ENCODE measurements at regions not wholly inside any gene's neighbourhood (a gene's known extent, or its start where the extent isn't known, plus 50 kb on each side); places are given as distances from the start of the nearest gene placed in this dataset.

GRCh38 chr2:8586457-8587051 lies 95.3 kb upstream of the ID2 start:
- WGBS, result 98% methylated on average over 15 of the region's 15 CpGs
- Histone ChIP-seq H3K27ac (ENCODE audit: low read length, poor library complexity, severe bottlenecking) (no peak overlapping the region), H4K91ac (ENCODE audit: low read length) (no peak overlapping the region), H2BK12ac (ENCODE audit: low read length in 2 of 2) (no peak overlapping the region), H2AFZ (ENCODE audit: low read depth, low read length) (no peak overlapping the region), H3K4me1 (ENCODE audit: control insufficient read depth, insufficient read depth, low read depth, low read length) (peaks cover 10% of the 10 kb centered on the region), H3K9me3 (ENCODE audit: control insufficient read depth, low read length) (no peaks in the 10 kb centered on the region), H3K14ac (ENCODE audit: low read length in 2 of 2) (no peak overlapping the region), H3K36me3 (ENCODE audit: control insufficient read depth in 1 of 2, insufficient read depth in 2 of 2, low read depth in 1 of 2, low read length in 2 of 2) (no peaks in the 10 kb centered on the region), H3K9ac (ENCODE audit: low read length) (no peak overlapping the region), H3K4me3 (ENCODE audit: insufficient read depth in 1 of 2, low read depth in 1 of 2, low read length in 2 of 2) (no peak overlapping the region), H3K23ac (ENCODE audit: low read length in 2 of 2) (no peak overlapping the region), H3K4ac (ENCODE audit: low read depth in 1 of 2, low read length in 2 of 2) (no peak overlapping the region), H3K79me1 (replicated peaks; ENCODE audit: low read length, poor library complexity, severe bottlenecking) (no peaks in the 10 kb centered on the region), H3K18ac (ENCODE audit: low read depth in 1 of 2, low read length in 2 of 2) (no peak overlapping the region), H2BK5ac (ENCODE audit: low read depth, low read length, poor library complexity, severe bottlenecking) (no peak overlapping the region), H4K8ac (ENCODE audit: low read length) (no peak overlapping the region), H3K27me3 (ENCODE audit: control insufficient read depth in 1 of 2, insufficient read depth in 1 of 2, low read length in 2 of 2) (peaks cover 8 to 22% of the 10 kb centered on the region in 2 experiments), H2BK120ac (ENCODE audit: low read depth, low read length) (no peak overlapping the region), H2AK5ac (ENCODE audit: low read length, severe bottlenecking) (no peak overlapping the region), H3K4me2 (ENCODE audit: low read length, poor library complexity, severe bottlenecking) (no peak overlapping the region), H2BK15ac (ENCODE audit: low read depth, poor library complexity, severe bottlenecking) (no peak overlapping the region)
- DNase-seq, result no peak

- H3K4me1 ChIP-seq (ENCODE audit: control insufficient read depth, insufficient read depth, low read depth, low read length), result peaks cover 10% of the 10 kb centered on the region
- no peak overlapping the region for H3K4ac ChIP-seq (ENCODE audit: low read depth in 1 of 2, low read length in 2 of 2)
- H2AFZ ChIP-seq (ENCODE audit: low read depth, low read length), result no peak overlapping the region
- H3K4me3 ChIP-seq (ENCODE audit: insufficient read depth in 1 of 2, low read depth in 1 of 2, low read length in 2 of 2), result no peak overlapping the region
- no peak overlapping the region for H2AK5ac ChIP-seq (ENCODE audit: low read length, severe bottlenecking)
- no peak overlapping the region for H3K23ac ChIP-seq (ENCODE audit: low read length in 2 of 2)
- H3K18ac ChIP-seq (ENCODE audit: low read depth in 1 of 2, low read length in 2 of 2), result no peak overlapping the region
- H3K79me1 ChIP-seq (replicated peaks; ENCODE audit: low read length, poor library complexity, severe bottlenecking), result no peaks in the 10 kb centered on the region
- peak overlapping the region; percentile 70 for H2BK15ac ChIP-seq (ENCODE audit: low read depth, poor library complexity, severe bottlenecking)
- no peak overlapping the region for H3K27ac ChIP-seq (ENCODE audit: low read length, poor library complexity, severe bottlenecking)
- no peak overlapping the region for H3K14ac ChIP-seq (ENCODE audit: low read length in 2 of 2)
- H2BK5ac ChIP-seq (ENCODE audit: low read depth, low read length, poor library complexity, severe bottlenecking), result no peak overlapping the region
- no peak overlapping the region for H2BK12ac ChIP-seq (ENCODE audit: low read length in 2 of 2)
- H3K27me3 ChIP-seq (ENCODE audit: control insufficient read depth in 1 of 2, insufficient read depth in 1 of 2, low read length in 2 of 2), result peaks cover 8 to 22% of the 10 kb centered on the region in 2 experiments
- no peak overlapping the region for H4K8ac ChIP-seq (ENCODE audit: low read length)
- no peak for DNase-seq
- no peaks in the 10 kb centered on the region for H3K9me3 ChIP-seq (ENCODE audit: control insufficient read depth, low read length)
- H4K91ac ChIP-seq (ENCODE audit: low read length), result peak overlapping the region; percentile 18
- H3K9ac ChIP-seq (ENCODE audit: low read length), result no peak overlapping the region
- 89% methylated on average over 19 of the region's 19 CpGs for WGBS
- no peaks in the 10 kb centered on the region for H3K36me3 ChIP-seq (ENCODE audit: control insufficient read depth in 1 of 2, insufficient read depth in 2 of 2, low read depth in 1 of 2, low read length in 2 of 2)
- H3K4me2 ChIP-seq (ENCODE audit: low read length, poor library complexity, severe bottlenecking), result no peak overlapping the region
- no peak overlapping the region for H2BK120ac ChIP-seq (ENCODE audit: low read depth, low read length)
Observed at GRCh38 chr2:8587251-8587791, 94.5 kb upstream of the ID2 start.

GRCh38 chr2:8587920-8588830 lies 93.7 kb upstream of the ID2 start:
- Histone ChIP-seq H3K14ac (ENCODE audit: low read length in 2 of 2) (no peak overlapping the region), H3K4me3 (ENCODE audit: insufficient read depth in 1 of 2, low read depth in 1 of 2, low read length in 2 of 2) (no peak overlapping the region), H3K4me1 (ENCODE audit: control insufficient read depth, insufficient read depth, low read depth, low read length) (peaks cover 12% of the 10 kb centered on the region), H2BK12ac (ENCODE audit: low read length in 2 of 2) (no peak overlapping the region), H2BK5ac (ENCODE audit: low read depth, low read length, poor library complexity, severe bottlenecking) (no peak overlapping the region), H3K4me2 (ENCODE audit: low read length, poor library complexity, severe bottlenecking) (no peak overlapping the region), H2AK5ac (ENCODE audit: low read length, severe bottlenecking) (no peak overlapping the region), H2AFZ (ENCODE audit: low read depth, low read length) (no peak overlapping the region), H4K8ac (ENCODE audit: low read length) (no peak overlapping the region), H3K9me3 (ENCODE audit: control insufficient read depth, low read length) (no peaks in the 10 kb centered on the region), H3K18ac (ENCODE audit: low read depth in 1 of 2, low read length in 2 of 2) (no peak overlapping the region), H3K9ac (ENCODE audit: low read length) (no peak overlapping the region), H4K91ac (ENCODE audit: low read length) (no peak overlapping the region), H3K23ac (ENCODE audit: low read length in 2 of 2) (no peak overlapping the region), H3K79me1 (replicated peaks; ENCODE audit: low read length, poor library complexity, severe bottlenecking) (no peaks in the 10 kb centered on the region), H3K27ac (ENCODE audit: low read length, poor library complexity, severe bottlenecking) (no peak overlapping the region), H2BK15ac (ENCODE audit: low read depth, poor library complexity, severe bottlenecking) (no peak overlapping the region), H3K36me3 (ENCODE audit: control insufficient read depth in 1 of 2, insufficient read depth in 2 of 2, low read depth in 1 of 2, low read length in 2 of 2) (no peaks in the 10 kb centered on the region), H3K27me3 (ENCODE audit: control insufficient read depth in 1 of 2, insufficient read depth in 1 of 2, low read length in 2 of 2) (peaks cover 8 to 22% of the 10 kb centered on the region in 2 experiments), H2BK120ac (ENCODE audit: low read depth, low read length) (no peak overlapping the region), H3K4ac (ENCODE audit: low read depth in 1 of 2, low read length in 2 of 2) (no peak overlapping the region)
- DNase-seq, result no peak
- 90% methylated on average over 7 of the region's 7 CpGs for WGBS

GRCh38 chr2:8588831-8589191 lies 93.0 kb upstream of the ID2 start:
- Histone ChIP-seq H2BK15ac (ENCODE audit: low read depth, poor library complexity, severe bottlenecking) (no peak overlapping the region), H3K79me1 (replicated peaks; ENCODE audit: low read length, poor library complexity, severe bottlenecking) (no peaks in the 10 kb centered on the region), H2BK5ac (ENCODE audit: low read depth, low read length, poor library complexity, severe bottlenecking) (no peak overlapping the region), H3K36me3 (ENCODE audit: control insufficient read depth in 1 of 2, insufficient read depth in 2 of 2, low read depth in 1 of 2, low read length in 2 of 2) (no peaks in the 10 kb centered on the region), H4K8ac (ENCODE audit: low read length) (no peak overlapping the region), H3K27ac (ENCODE audit: low read length, poor library complexity, severe bottlenecking) (no peak overlapping the region), H3K4me3 (ENCODE audit: insufficient read depth in 1 of 2, low read depth in 1 of 2, low read length in 2 of 2) (no peak overlapping the region), H2AFZ (ENCODE audit: low read depth, low read length) (no peak overlapping the region), H3K23ac (ENCODE audit: low read length in 2 of 2) (no peak overlapping the region), H3K4me2 (ENCODE audit: low read length, poor library complexity, severe bottlenecking) (no peak overlapping the region), H2AK5ac (ENCODE audit: low read length, severe bottlenecking) (no peak overlapping the region), H2BK12ac (ENCODE audit: low read length in 2 of 2) (no peak overlapping the region), H3K4ac (ENCODE audit: low read depth in 1 of 2, low read length in 2 of 2) (no peak overlapping the region), H3K9me3 (ENCODE audit: control insufficient read depth, low read length) (no peaks in the 10 kb centered on the region), H2BK120ac (ENCODE audit: low read depth, low read length) (no peak overlapping the region), H3K9ac (ENCODE audit: low read length) (no peak overlapping the region), H3K4me1 (ENCODE audit: control insufficient read depth, insufficient read depth, low read depth, low read length) (peaks cover 11% of the 10 kb centered on the region), H4K91ac (ENCODE audit: low read length) (no peak overlapping the region), H3K18ac (ENCODE audit: low read depth in 1 of 2, low read length in 2 of 2) (no peak overlapping the region), H3K27me3 (ENCODE audit: control insufficient read depth in 1 of 2, insufficient read depth in 1 of 2, low read length in 2 of 2) (peaks cover 8 to 22% of the 10 kb centered on the region in 2 experiments), H3K14ac (ENCODE audit: low read length in 2 of 2) (no peak overlapping the region)
- DNase-seq, result no peak
- WGBS, result 80% methylated on average over 6 of the region's 6 CpGs

Measured in mesenchymal stem cell (in vitro differentiated cells and primary cell).